RWPE1 (cell line): ENCODE measurements at regions not wholly inside any gene's neighbourhood (a gene's known extent, or its start where the extent isn't known, plus 50 kb on each side); places are given as distances from the start of the nearest gene placed in this dataset.

Source experiments
- CTCF ChIA-PET: fragments of 350-600 bp; sonication (Branson Sonifier 250); formaldehyde crosslinking; extraction: SDS; loops from one replicate; lab custom pipeline; 2021; lab: Yijun Ruan, JAX
- POLR2A ChIA-PET: fragments of 400-600 bp; formaldehyde crosslinking; extraction: SDS; loops from one replicate; lab custom pipeline; 2020; ENCODE audit warnings: antibody characterized with exemption; ENCODE audit not compliant: low non-redundant PET; lab: Yijun Ruan, JAX
- DNase-seq: peaks from one replicate; pipeline ENCODE4 v3.0.0; 2012; ENCODE audit warnings: low spot score
- H3K27ac ChIP-seq: fragments of 450-650 bp; 2 replicates; pipeline ENCODE4 v1.5.1; 2017
- CTCF ChIP-seq: fragments of 450-650 bp; conservative IDR thresholded peaks from 2 replicates; pipeline ENCODE4 v1.5.1; 2017; ENCODE audit warnings: low read depth, mild to moderate bottlenecking

- no peak overlapping the region for H3K27ac ChIP-seq
- no peak for TF ChIP-seq CTCF
- ChIA-PET CTCF (interaction anchor here (0.6 kb wide), 1 partner anchor 437 kb away, joined by 3 read pairs; no protein-coding TSS in a partner anchor), POLR2A (no interaction called here)
- DNase-seq: no peak
Observed at GRCh38 chr3:101167376-101167775, 153.0 kb downstream of the IMPG2 start.

- no peak for DNase-seq
Observed at GRCh38 chr3:101166150-101166549, 154.2 kb downstream of the IMPG2 start.

GRCh38 chr3:101163554-101163953, 156.8 kb downstream of the IMPG2 start:
- TF ChIP-seq CTCF: no peak
- H3K27ac ChIP-seq: no peak overlapping the region
- ChIA-PET CTCF (no interaction called here), POLR2A (no interaction called here)
- no peak for DNase-seq

More at GRCh38 chr3:101166150-101166549, 154.2 kb downstream of the IMPG2 start:
- POLR2A ChIA-PET: no interaction called here
- no peak overlapping the region for H3K27ac ChIP-seq
- no peak for TF ChIP-seq CTCF
- CTCF ChIA-PET: no interaction called here

- no peak overlapping the region for H3K27ac ChIP-seq
- no peak for DNase-seq
- ChIA-PET CTCF (no interaction called here), POLR2A (no interaction called here)
- TF ChIP-seq CTCF: no peak
Observed at GRCh38 chr3:101159478-101159877, 160.9 kb downstream of the IMPG2 start.

- ChIA-PET CTCF (no interaction called here), POLR2A (no interaction called here)
- H3K27ac ChIP-seq: no peak overlapping the region
- no peak for TF ChIP-seq CTCF
- no peak for DNase-seq
Observed at GRCh38 chr3:101158374-101158773, 162.0 kb downstream of the IMPG2 start.

GRCh38 chr3:101156787-101157345, 163.5 kb downstream of the IMPG2 start:
- ChIA-PET CTCF (interaction anchor here (0.6 kb wide), 1 partner anchor 63 kb away, joined by 3 read pairs; no protein-coding TSS in a partner anchor), POLR2A (no interaction called here)
- TF ChIP-seq CTCF: no peak
- DNase-seq: no peak
- no peak overlapping the region for H3K27ac ChIP-seq
